ENCODE measurements at regions not wholly inside any gene's neighbourhood (a gene's known extent, or its start where the extent isn't known, plus 50 kb on each side); places are given as distances from the start of the nearest gene placed in this dataset.
"Not testable (repeated sequence)": the region's sequence is repeated elsewhere in the genome, so short reads cannot be mapped to it uniquely, and the experiment has no call there.

DNA sequence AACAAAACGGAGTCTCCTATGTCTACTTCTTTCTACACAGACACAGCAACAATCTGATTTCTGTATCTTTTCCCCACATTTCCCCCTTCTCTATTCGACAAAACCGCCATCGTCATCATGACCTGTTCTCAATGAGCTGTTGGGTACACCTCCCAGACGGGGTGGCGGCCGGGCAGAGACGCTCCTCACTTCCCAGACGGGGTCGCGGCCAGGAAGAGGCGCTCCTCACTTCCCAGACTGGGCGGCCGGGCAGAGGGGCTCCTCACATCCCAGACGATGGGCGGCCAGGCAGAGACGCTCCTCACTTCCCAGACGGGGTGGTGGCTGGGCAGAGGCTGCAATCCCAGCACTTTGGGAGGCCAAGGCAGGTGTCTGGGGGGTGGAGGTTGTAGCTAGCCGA lies 158.2 kb upstream of the MYRIP start:
- ATAC-seq; intact Hi-C loops (cut with DNase I); DNase-seq (ENCODE audit: low spot score): not testable (repeated sequence)

DNA sequence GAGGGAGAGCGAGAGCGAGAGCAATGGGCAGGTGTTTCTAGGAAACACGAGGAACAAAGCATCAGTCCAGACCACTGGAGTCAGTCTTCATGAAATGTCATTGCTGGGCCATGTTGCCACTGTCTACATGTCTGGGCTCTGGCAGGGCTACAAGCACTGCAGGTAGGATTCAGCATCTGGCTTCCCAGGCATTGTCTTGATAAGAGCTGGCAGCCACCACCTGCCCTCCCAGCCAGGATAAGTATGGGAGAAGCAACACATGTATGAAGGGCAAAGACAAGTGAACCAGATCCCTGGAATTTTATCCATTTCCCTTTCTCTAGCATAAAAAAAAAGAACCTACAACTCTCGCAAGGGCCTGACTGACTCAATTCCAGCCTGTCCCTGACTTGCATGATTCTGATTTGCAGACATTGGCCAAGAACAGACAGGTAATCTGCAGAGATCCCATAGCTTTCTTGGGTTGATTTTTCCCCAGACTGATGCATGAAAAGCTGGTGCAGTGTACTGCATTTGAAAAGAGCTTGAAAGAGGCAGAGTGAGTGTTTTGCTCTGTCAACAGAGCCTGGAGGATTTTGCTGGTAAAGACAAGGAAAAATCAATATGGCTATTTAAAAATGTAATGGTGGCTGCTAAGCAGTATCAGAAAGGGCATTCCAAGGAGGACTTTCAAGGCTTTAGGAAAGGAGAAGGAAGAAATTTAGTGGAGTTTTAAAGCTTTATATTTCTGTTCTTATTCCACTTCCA lies 157.2 kb upstream of the MYRIP start:
- DNase-seq (ENCODE audit: low spot score) = no peak
- no peak for ATAC-seq
- intact Hi-C loops (cut with DNase I) = no loop called here

DNA sequence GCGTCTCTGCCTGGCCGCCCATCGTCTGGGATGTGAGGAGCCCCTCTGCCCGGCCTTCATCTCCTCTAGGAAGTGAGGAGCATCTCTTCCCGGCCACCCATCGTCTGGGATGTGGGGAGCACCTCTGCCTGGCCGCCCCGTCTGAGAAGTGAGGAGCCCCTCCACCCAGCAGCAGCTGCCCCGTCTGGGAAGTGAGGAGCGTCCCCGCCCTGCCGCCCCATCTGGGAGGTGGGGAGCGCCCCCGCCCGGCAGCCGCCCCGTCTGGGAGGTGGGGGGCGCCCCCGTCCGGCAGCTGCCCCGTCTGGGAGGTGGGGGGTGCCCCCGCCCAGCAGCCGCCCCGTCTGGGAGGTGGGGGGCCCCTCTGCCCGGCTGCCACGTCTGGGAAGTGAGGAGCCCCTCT lies 153.7 kb upstream of the MYRIP start:
- ATAC-seq; intact Hi-C loops (cut with DNase I): not testable (repeated sequence)

DNA sequence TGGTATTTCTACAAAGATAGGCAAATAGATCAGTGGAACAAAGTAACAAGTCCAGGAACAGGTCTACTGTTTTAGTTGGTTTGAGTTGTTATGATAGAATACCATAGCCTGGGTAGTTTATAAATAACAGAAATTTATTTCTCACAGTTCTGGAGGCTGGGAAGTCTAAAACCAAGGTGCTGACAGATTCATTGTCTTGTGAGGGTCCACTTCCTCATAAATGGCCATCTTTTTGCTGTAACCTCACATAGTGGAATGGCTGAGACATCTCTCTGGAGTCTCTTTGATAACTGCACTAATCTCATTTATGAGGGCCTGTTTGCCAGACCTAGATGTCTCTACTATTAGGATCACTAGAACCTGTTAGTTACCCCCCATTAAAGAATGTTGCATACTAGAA lies 152.3 kb upstream of the MYRIP start:
- ATAC-seq (no peak), DNase-seq (ENCODE audit: low spot score) (no peak)
- intact Hi-C loops (cut with DNase I) = no loop called here

More for the DNA sequence above, 153.7 kb upstream of the MYRIP start:
- DNase-seq (ENCODE audit: low spot score) = not testable (repeated sequence)

DNA sequence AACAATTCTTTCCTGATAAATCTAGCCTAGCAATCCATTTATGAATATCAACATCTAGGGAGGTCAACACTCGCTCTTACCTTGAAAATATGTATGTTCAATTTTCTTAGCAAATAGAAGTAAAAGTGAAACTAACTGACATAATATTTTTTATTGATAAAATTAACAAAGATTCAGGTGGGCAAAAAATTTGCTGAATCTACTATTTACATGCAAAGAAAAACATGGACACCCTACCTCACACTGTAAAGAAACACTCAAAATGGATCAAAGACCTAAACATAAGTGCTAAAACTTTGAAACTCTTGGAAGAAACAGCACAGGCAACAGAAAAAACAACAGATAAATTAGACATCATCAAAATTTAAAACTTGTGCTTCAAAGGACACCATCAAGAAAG lies 151.6 kb upstream of the MYRIP start:
- ATAC-seq = no peak
- DNase-seq (ENCODE audit: low spot score) = no peak
- intact Hi-C loops (cut with DNase I) = no loop called here

DNA sequence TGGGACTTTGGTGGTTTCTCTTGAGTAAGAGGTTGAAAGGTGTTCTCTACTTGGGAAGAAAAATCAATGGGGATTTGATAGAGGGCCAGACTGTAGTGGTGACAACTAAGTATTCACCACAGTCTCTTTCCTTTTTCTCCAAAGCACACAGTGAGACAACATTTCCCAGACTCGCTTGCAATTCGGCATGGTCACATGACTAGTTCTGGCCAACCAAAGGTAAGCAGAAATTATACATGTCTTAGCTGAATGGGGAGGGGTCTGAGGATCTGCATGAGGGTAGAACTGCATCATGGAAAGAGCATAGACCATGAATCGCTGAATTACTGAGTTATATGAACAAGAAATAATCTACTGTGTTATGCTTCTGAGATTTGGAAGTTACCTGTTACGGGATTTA lies 144.5 kb upstream of the MYRIP start:
- no peak for ATAC-seq
- intact Hi-C loops (cut with DNase I) = no loop called here
- no peak for DNase-seq (ENCODE audit: low spot score)

DNA sequence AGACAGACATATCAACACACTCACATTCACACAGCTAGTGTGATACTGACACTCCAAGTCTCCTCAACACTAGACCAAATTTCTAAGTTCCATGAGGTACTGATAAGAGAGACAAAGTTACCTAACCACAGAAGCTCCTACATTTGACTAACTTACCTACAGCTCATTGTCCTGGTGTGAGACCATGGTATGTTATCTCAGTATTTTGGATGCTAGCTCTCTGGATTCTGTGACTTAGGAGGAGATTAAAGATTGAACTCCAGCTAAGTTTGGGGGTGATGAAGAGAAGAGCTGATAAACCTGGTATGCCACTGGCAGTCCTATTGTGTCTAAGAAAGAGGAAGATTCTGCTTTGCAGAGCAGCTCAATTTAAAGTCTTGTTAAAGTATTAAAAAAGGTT lies 144.0 kb upstream of the MYRIP start:
- intact Hi-C loops (cut with DNase I) = no loop called here
- no peak for ATAC-seq
- no peak for DNase-seq (ENCODE audit: low spot score)

DNA sequence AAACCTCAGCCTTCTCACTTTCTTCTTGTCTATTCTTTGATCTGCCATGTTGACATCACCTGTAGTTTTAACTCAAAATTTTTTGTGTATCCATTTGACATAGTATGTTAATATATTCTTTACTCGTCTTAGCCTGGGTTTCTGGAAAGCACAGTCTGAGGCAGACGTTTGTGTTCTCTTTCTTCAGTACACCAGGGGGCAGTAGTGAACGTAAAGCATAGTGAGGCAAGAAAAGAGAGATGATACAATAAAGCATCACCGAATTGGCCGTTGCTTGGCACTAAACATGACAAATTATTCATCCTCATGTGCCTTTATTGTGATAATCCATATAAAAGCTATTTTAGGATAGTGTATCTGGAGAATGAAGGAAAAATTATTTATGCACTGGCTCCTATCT lies 141.0 kb upstream of the MYRIP start:
- DNase-seq (ENCODE audit: low spot score) = no peak
- intact Hi-C loops (cut with DNase I) = no loop called here
- no peak for ATAC-seq

DNA sequence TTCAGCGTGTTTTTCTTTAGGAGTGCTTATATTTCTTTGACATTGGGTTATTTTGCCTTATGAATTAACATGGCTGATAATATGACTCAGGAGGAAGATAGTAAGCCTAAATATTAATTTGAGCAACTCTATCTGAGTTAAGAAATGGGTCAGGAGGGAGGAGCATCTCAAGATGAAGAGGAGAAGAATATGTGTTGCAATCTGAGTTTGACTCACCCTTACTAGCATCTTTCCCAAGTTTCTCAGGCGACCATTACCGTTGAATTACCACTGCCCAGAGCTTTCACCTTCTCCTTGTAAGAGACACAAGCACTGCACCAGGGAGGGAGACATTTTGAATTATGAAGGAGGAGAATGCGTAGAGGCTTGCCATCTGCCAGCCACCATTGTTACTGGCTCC lies 138.3 kb upstream of the MYRIP start:
- DNase-seq (ENCODE audit: low spot score) (no peak), ATAC-seq (no peak)
- intact Hi-C loops (cut with DNase I) = no loop called here

DNA sequence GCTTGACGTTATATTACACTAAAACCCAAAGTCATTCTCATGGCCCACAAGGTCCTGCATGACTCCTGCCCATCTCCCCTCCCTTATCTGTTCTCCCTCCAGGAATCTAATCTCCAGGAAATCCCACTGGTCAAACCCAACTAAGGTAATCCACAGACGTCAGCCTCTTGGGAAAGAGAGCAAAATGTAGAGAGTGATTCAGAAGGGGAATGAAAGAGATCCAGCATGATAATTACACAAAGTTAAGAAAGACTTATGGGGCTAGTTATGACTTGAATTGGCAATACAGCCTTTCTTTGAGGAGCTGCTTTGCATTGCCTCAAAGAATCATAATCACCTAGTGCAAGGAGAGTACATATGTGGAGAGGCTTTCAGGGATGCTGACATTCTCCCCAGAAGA lies 137.8 kb upstream of the MYRIP start:
- DNase-seq (ENCODE audit: low spot score) (no peak), ATAC-seq (no peak)
- intact Hi-C loops (cut with DNase I) = no loop called here

DNA sequence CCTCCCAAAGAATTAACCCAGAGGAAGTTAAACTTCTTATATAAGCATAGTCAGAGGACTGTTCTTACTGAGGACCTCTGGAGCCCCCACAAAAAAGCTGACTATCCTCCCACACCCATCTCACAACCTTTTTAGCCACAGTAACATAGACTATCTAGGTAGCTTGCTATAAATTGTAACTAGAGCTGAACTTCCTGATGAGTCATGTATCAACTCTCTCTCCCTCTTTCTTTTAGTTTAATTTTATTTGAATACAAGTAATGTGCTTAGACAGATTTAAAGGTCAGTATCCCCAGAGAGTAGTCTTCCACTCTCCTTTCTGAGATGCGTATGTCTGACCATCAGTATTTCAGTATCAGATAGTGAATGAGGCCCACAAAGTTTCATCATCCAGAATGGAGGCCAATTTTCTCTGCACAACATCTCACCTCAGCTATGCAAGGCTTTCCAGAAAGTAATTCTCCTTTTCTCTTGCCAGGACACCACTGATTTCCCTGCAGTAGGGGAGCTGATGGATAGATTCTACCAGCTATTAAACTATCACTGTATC lies 104.0 kb upstream of the MYRIP start:
- ATAC-seq = no peak
- intact Hi-C loops (cut with DNase I) = loop anchor here (10.0 kb wide), 1 partner anchor 479 kb away; no protein-coding TSS in a partner anchor
- no peak for DNase-seq (ENCODE audit: low spot score)

DNA sequence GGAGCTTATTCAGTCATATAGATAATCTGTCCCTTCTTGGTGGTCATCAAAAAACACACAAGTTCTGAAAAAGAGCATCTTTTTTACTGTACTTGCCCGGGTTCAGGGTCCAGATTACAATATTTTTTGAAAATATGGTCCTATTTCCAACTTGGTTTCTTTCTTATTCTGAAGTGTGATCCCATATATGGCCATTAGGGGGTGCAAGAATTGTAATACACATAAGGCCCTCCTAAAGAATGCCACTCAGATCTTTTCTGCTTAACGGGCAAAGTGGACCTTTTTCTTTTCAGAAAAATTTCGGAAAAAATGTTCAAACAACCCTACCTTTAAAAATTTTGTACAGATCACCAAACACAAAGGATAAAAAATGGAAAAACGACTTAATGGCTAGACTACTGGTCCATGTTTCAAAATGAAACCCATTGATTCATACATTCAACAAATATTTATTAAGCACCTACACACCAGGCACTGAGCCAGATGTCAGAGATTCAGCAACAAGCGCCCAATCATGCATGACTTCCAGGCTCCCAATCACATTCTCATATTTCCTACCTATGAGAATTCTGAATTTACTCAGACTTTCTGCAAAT lies 102.0 kb upstream of the MYRIP start:
- no peak for DNase-seq (ENCODE audit: low spot score)
- intact Hi-C loops (cut with DNase I) = loop anchor here (10.0 kb wide), 1 partner anchor 477 kb away; no protein-coding TSS in a partner anchor
- no peak for ATAC-seq

DNA sequence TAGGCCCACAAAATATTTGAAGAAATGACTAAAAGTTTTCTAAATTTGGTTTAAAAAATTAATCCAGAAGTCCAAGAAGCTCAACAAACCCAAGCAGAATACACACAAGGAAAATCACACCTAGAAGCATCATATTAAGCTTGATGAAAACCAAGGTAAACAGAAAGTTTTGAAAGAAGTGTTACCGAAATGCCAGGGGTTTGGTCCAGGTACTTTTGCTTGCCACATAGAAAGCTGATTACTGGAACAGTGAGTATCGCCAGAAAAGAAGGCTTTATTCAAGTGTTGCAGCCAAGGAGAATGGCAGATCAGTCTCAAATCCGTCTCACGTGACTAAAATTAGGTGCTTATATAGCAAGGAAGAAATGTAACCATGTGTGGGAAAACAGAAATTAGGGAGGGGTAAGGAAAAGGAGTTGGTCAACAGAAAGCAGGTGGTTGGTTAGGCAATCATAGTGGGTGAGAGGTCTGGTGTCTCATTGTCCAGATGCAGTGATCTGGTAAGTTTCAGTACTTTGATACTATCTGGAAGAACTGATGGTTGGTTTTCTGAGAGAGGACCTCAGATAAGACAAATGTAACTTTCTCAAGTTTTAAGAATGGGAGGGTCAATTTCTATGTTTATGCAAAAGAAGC lies 96.9 kb upstream of the MYRIP start:
- DNase-seq (ENCODE audit: low spot score) (no peak), ATAC-seq (no peak)
- intact Hi-C loops (cut with DNase I) = no loop called here

DNA sequence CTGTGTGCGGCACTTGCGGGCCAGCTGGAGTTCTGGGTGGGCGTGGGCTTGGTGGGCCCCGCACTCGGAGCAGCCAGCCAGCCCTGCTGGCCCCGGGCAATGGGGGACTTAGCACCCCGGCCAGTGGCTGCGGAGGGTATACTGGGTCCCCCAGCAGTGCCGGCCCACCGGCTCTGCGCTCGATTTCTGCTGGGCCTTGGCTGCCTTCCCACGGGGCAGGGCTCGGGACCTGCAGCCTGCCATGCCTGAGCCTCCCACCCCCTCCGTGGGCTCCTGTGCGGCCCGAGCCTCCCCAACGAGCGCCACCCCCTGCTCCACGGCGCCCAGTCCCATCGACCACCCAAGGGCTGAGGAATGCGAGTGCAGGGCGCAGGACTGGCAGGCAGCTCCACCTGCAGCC lies 96.1 kb upstream of the MYRIP start:
- DNase-seq (ENCODE audit: low spot score); ATAC-seq; intact Hi-C loops (cut with DNase I): not testable (repeated sequence)

DNA sequence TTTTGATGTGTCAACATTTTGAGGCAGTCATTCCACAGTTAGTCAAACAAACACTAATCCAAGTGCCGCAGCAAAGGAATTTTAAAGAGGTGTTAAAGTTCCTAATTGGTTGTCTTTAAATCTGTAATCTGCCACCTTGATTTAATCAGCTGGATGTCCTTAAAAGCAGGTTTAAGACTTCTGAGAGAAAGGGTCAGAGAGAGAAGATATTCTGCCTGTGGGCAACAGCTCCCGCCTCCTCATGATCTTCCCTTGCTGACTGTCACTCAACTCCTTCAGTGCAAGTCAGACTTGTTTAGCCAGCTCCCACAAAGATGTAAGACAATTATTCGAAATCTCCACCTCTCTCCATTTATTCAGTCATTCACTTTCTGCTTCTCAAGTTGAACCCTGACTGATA lies 92.6 kb upstream of the MYRIP start:
- ATAC-seq (no peak), DNase-seq (ENCODE audit: low spot score) (no peak)
- intact Hi-C loops (cut with DNase I) = no loop called here

DNA sequence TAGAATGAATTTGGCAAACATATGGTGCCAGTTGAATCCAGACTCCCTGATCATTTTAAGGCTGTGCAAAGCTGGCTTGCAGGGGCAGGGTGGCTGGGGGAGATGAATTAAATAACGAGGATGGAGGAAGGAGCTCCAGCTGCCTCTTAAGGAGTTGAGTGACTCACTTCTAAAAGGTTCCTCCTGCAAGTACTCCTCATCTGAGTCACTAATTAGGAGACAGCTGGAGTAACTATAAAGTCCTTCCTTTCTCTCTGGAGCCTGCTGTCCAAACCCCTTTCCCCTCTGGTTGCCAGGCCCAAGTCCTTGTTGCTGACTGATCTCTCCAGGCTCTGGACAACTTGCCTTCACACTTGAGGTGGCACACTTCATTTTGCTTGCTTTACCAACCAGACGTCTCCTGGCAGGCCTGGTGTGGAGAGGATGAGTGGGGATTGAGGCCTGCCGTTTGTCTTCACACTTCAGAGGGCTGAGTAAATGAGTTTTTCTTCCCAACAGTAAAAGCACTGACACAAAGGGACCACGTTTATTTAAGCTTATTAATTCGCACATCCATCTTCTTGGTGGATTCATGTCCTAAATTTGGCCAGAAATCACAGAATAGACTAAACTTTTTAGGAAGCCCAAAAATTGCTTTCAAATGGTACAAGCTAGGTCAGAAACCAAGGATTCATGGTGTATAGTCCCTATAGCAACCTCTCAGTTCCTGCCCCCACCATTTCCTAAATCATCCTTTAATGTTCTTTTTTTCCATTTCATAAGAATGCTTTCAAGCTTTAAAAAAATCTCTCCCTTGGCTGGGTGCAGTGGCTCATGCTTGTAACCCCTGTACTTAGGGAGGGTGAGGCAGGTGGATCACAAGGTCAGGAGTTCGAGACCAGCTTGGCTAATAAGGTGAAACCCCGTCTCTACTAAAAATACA lies 90.5 kb upstream of the MYRIP start:
- no peak for ATAC-seq
- DNase-seq (ENCODE audit: low spot score) = no peak
- intact Hi-C loops (cut with DNase I) = no loop called here

DNA sequence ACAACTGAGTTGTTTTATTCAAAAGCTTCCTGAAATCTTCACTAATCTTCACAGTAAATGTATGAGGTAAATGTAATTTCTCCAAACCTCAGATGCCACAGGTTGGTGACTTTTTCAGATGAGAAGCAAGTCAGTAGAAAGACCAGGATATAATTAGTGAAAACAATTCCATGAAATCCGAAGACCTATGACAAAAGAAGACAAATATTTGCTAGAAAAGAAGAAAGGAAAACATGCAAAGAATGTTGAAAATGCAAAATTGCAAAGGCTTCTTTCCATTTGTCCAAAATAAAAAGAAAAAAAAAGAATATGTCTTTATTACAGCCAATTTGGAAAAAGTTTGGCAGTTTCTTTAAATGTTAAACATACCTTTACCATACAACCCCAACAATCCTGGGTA lies 88.3 kb upstream of the MYRIP start:
- ATAC-seq (no peak), DNase-seq (ENCODE audit: low spot score) (no peak)
- intact Hi-C loops (cut with DNase I) = no loop called here

DNA sequence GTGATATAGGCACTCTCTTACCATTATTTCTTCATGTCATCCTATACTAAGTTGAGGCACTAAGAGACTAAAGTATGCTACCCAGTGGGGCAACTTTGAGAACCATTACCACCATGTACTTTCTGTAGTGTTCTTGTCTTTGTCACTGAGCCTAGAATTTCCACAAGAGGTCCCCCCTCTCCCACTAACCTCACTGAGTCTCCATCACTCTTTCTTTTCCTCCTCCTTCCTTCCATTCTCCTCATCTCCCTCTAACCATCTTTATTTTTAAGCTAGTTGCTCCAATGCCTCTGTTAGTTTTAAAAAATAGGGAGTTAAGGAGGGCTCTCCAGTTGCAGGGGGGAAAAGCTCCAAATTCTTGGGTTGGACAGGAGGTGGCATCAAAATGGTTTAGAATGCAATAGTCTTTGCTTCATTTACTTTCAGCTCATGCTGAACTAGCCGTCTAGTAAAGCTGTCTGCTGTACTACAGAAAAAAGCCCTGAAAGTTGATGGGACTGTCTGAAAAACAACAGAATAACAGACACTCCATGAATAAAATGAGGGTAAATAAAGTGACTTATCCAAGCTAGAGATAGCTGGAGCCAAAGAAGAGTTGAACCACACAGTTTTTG lies 85.1 kb upstream of the MYRIP start:
- peak; percentile 32 for ATAC-seq
- intact Hi-C loops (cut with DNase I) = no loop called here
- DNase-seq (ENCODE audit: low spot score) = no peak

DNA sequence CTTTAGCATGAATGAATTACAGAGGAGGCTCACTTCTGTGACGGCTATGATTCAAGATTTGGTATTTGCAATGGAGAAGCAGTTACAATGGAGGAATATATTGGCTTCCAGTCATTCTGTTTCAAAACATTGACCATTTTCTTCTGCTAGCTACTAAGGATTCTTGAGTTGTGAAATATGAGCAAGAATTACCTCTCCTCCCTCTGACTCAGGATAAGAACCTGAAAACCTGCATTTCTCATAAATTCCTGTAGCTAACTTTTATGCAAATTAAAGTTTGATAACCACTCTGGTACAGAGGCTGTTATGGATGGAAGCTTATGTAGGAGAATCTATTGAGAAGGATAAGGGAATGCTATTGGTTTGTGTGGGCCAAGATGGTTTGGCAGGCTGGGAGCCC lies 84.1 kb upstream of the MYRIP start:
- no peak for ATAC-seq
- intact Hi-C loops (cut with DNase I) = no loop called here

More for the DNA sequence above, 84.1 kb upstream of the MYRIP start:
- no peak for DNase-seq (ENCODE audit: low spot score)
